H1 (cell line): ENCODE measurements at regions not wholly inside any gene's neighbourhood (a gene's known extent, or its start where the extent isn't known, plus 50 kb on each side); places are given as distances from the start of the nearest gene placed in this dataset.

ENCODE experiments used
- CTCF ChIA-PET: fragments of 300-600 bp; sonication (Branson Sonifier 250); formaldehyde crosslinking; loops from one replicate; lab custom pipeline; 2021; ENCODE audit not compliant: partially characterized antibody; lab: Charles Lee
- POLR2A ChIA-PET: fragments of 300-600 bp; sonication (Branson Sonifier 250); formaldehyde crosslinking; loops from one replicate; lab custom pipeline; 2021; ENCODE audit warnings: inconsistent platforms; ENCODE audit not compliant: partially characterized antibody; lab: Charles Lee
- DNase-seq, 2 experiments: peaks; one replicate each; pipeline versions ENCODE4 v3.0.0 to v3.0.0-alpha.2; 2010 to 2022; ENCODE audit warnings: low spot score in 2 of 2, low read depth in 1 of 2, mixed read lengths in 1 of 2
- FAIRE-seq: peaks from 2 replicates; lab custom pipeline; 2011; peaks lifted over from hg19 to GRCh38; lab: Jason Lieb, UNC
- H2AFZ ChIP-seq: 2 replicates; pipeline ENCODE4 v1.8.1; 2012; ENCODE audit warnings: low read length, inconsistent platforms
- H2AK5ac ChIP-seq: 2 replicates; pipeline ENCODE4 v1.6.1; 2013; ENCODE audit warnings: low read depth, low read length
- H2BK120ac ChIP-seq: replicated peaks from 2 replicates; pipeline ENCODE3; 2013; ENCODE audit warnings: low read depth, low read length, inconsistent platforms
- H2BK12ac ChIP-seq: 2 replicates; pipeline ENCODE4 v1.6.1; 2013; ENCODE audit warnings: low read depth, low read length
- H2BK15ac ChIP-seq: 2 replicates; pipeline ENCODE4 v1.6.1; 2013; ENCODE audit warnings: low read length
- H2BK20ac ChIP-seq: 2 replicates; pipeline ENCODE4 v1.6.1; 2013; ENCODE audit warnings: low read length
- H2BK5ac ChIP-seq: 2 replicates; pipeline ENCODE4 v1.6.1; 2013; ENCODE audit warnings: low read depth, low read length
- H3K14ac ChIP-seq: 2 replicates; pipeline ENCODE4 v1.6.1; 2013; ENCODE audit warnings: inconsistent platforms; ENCODE audit not compliant: insufficient read length
- H3K18ac ChIP-seq: 2 replicates; pipeline ENCODE4 v1.6.1; 2013; ENCODE audit warnings: low read length; ENCODE audit errors: extremely low read depth
- H3K23ac ChIP-seq: 2 replicates; pipeline ENCODE4 v1.6.1; 2013; ENCODE audit warnings: inconsistent platforms; ENCODE audit not compliant: insufficient read length
- H3K23me2 ChIP-seq: 2 replicates; pipeline ENCODE4 v1.6.1; 2013; ENCODE audit warnings: low read depth, low read length
- H3K27ac ChIP-seq: 2 replicates; pipeline ENCODE4 v1.6.1; 2011; ENCODE audit warnings: low read depth, low read length, inconsistent platforms
- H3K27me3 ChIP-seq, 4 experiments: replicated peaks in 1 of 4; 1 replicate in 1 of 4; 2 replicates in 3 of 4; pipeline versions ENCODE4 v1.6.1 to v1.8.1; 2011 to 2013; ENCODE audit warnings: low read length in 3 of 4, mild to moderate bottlenecking in 3 of 4, inconsistent platforms in 2 of 4, mixed read lengths in 2 of 4, moderate library complexity in 1 of 4; ENCODE audit not compliant: control insufficient read depth in 3 of 4, insufficient read depth in 3 of 4; ENCODE audit errors: extremely low read depth in 1 of 4
- H3K36me3 ChIP-seq, 4 experiments: 2 replicates each; pipeline versions ENCODE4 v1.6.1 to v1.8.1; 2011 to 2013; ENCODE audit warnings: mild to moderate bottlenecking in 4 of 4, low read length in 3 of 4, moderate library complexity in 2 of 4, control low read depth in 1 of 4, inconsistent platforms in 1 of 4; ENCODE audit not compliant: insufficient read depth in 4 of 4, control insufficient read depth in 2 of 4
- H3K4ac ChIP-seq: replicated peaks from 2 replicates; pipeline ENCODE3; 2013; ENCODE audit warnings: low read length, low read depth, mixed read lengths, inconsistent platforms; ENCODE audit not compliant: insufficient read length
- H3K4me1 ChIP-seq, 4 experiments: replicated peaks in 1 of 4; 1 replicate in 1 of 4; 2 replicates in 3 of 4; pipeline versions ENCODE4 v1.6.1 to v1.8.1; 2011 to 2013; ENCODE audit warnings: low read length in 3 of 4, inconsistent platforms in 2 of 4, mixed read lengths in 1 of 4; ENCODE audit not compliant: insufficient read depth in 4 of 4, control insufficient read depth in 3 of 4
- H3K4me2 ChIP-seq, 2 experiments: 2 replicates each; pipeline versions ENCODE4 v1.6.1 to v1.8.1; 2011 to 2013; ENCODE audit warnings: low read depth in 2 of 2, low read length in 2 of 2, control low read depth in 1 of 2, inconsistent platforms in 1 of 2, mild to moderate bottlenecking in 1 of 2; ENCODE audit not compliant: insufficient read depth in 1 of 2
- H3K4me3 ChIP-seq, 4 experiments: fragments of 200-600, 300-600 bp in 1 of 4; sonication (generic), shearing (Covaris generic), sonication (Bioruptor Twin) in 1 of 4; 2 replicates each; pipeline versions ENCODE4 v1.5.1 to v1.8.1; 2011 to 2016; ENCODE audit warnings: low read length in 4 of 4, low read depth in 3 of 4, control low read depth in 2 of 4, inconsistent platforms in 2 of 4, mild to moderate bottlenecking in 2 of 4, mixed read lengths in 1 of 4, moderate library complexity in 1 of 4; ENCODE audit not compliant: insufficient read depth in 2 of 4; ENCODE audit errors: extremely low read depth in 1 of 4
- H3K56ac ChIP-seq: replicated peaks from 2 replicates; pipeline ENCODE3; 2013; ENCODE audit warnings: low read depth, mild to moderate bottlenecking, mixed read lengths, low read length, inconsistent platforms; ENCODE audit not compliant: insufficient read length
- H3K79me1 ChIP-seq: 2 replicates; pipeline ENCODE4 v1.6.1; 2013; ENCODE audit warnings: low read depth, low read length, control low read depth
- H3K79me2 ChIP-seq, 2 experiments: 2 replicates each; pipeline versions ENCODE4 v1.6.1 to v1.8.1; 2012 to 2013; ENCODE audit warnings: low read length in 2 of 2, mild to moderate bottlenecking in 2 of 2, inconsistent platforms in 1 of 2; ENCODE audit not compliant: insufficient read depth in 2 of 2, control insufficient read depth in 1 of 2
- H3K9ac ChIP-seq, 4 experiments: replicated peaks in 1 of 4; 1 replicate in 1 of 4; 2 replicates in 3 of 4; pipeline versions ENCODE4 v1.6.1 to v1.8.1; 2011 to 2013; ENCODE audit warnings: low read depth in 3 of 4, low read length in 3 of 4, control low read depth in 2 of 4, mild to moderate bottlenecking in 2 of 4, moderate library complexity in 2 of 4, inconsistent platforms in 1 of 4; ENCODE audit errors: extremely low read depth in 1 of 4
- H3K9me3 ChIP-seq, 2 experiments: 2 replicates each; pipeline versions ENCODE4 v1.6.1 to v1.8.1; 2012 to 2013; ENCODE audit warnings: mild to moderate bottlenecking in 2 of 2, moderate library complexity in 2 of 2, control low read depth in 1 of 2, inconsistent platforms in 1 of 2, low read depth in 1 of 2, low read length in 1 of 2, mixed read lengths in 1 of 2; ENCODE audit not compliant: insufficient read depth in 2 of 2
- H4K20me1 ChIP-seq, 2 experiments: replicated peaks in 1 of 2; 2 replicates each; pipeline versions ENCODE3 to v1.8.1; 2011 to 2013; ENCODE audit warnings: inconsistent platforms in 2 of 2, low read length in 2 of 2, mild to moderate bottlenecking in 1 of 2; ENCODE audit not compliant: insufficient read depth in 2 of 2, control insufficient read depth in 1 of 2
- H4K5ac ChIP-seq: 2 replicates; pipeline ENCODE4 v1.6.1; 2013; ENCODE audit warnings: low read length, low read depth, mixed read lengths, inconsistent platforms; ENCODE audit not compliant: insufficient read length
- H4K8ac ChIP-seq: 2 replicates; pipeline ENCODE4 v1.8.0; 2013; ENCODE audit warnings: mild to moderate bottlenecking, moderate library complexity, low read length, inconsistent platforms; ENCODE audit not compliant: insufficient read depth; ENCODE audit errors: extremely low read depth
- H4K91ac ChIP-seq: replicated peaks from 2 replicates; pipeline ENCODE3; 2013; ENCODE audit warnings: low read length, mixed read lengths, inconsistent platforms; ENCODE audit not compliant: insufficient read length
- BRCA1 ChIP-seq: IDR thresholded peaks from 2 replicates; pipeline ENCODE4 v1.6.1; 2012; ENCODE audit warnings: low read depth, low read length, improper control_type of control experiment
- MAX ChIP-seq: IDR thresholded peaks from 2 replicates; pipeline ENCODE4 v1.6.1; 2012; ENCODE audit warnings: inconsistent platforms
- RNF2 ChIP-seq: fragments of 200-900, 300-1000 bp; sonication (generic); IDR thresholded peaks from 2 replicates; pipeline ENCODE4 v1.7.1; 2016; ENCODE audit warnings: borderline replicate concordance, low read depth, mild to moderate bottlenecking, antibody characterized with exemption, low read length; ENCODE audit not compliant: poor library complexity, severe bottlenecking; ENCODE audit errors: missing control alignments
- SIRT6 ChIP-seq: IDR thresholded peaks from one replicate; pipeline ENCODE4 v1.7.1; 2012; ENCODE audit warnings: low read length, inconsistent platforms
- WGBS, 2 experiments: shearing (Covaris generic) in 1 of 2; methylation state at CpG; one replicate each; pipeline versions ENCODE4 v1.1.6 to v1.1.7; 2013 to 2015; ENCODE audit warnings: low lambda C conversion rate in 2 of 2, mixed read lengths in 2 of 2, inconsistent platforms in 1 of 2, low coverage in 1 of 2, missing lambda C conversion rate in 1 of 2; ENCODE audit not compliant: insufficient replicate concordance in 2 of 2, insufficient coverage in 1 of 2, insufficient read length in 1 of 2; ENCODE audit errors: extremely low coverage in 1 of 2, missing lambda C conversion rate in 1 of 2; 5-methylcytosine and 5-hydroxymethylcytosine counted together

- H3K79me1 ChIP-seq: no peaks in the 10 kb centered on the region
- no peak overlapping the region for H3K14ac ChIP-seq
- H3K4me1 ChIP-seq: no peaks in the 10 kb centered on the region
- no peak overlapping the region for H3K23ac ChIP-seq
- no peak overlapping the region for H3K27ac ChIP-seq
- H3K27me3 ChIP-seq: no peaks in the 10 kb centered on the region
- WGBS, 2 experiments: 92% methylated on average over 4 of the region's 4 CpGs; no CpG with 5 or more reads in 1 of the 2 experiments
- H4K91ac ChIP-seq: no peak overlapping the region
- H3K4me3 ChIP-seq: no peak overlapping the region
- H2AFZ ChIP-seq: no peak overlapping the region; the same call in 1 of the 2 replicates
- H3K23me2 ChIP-seq: no peaks in the 10 kb centered on the region
- no peak overlapping the region for H3K18ac ChIP-seq
- no peak overlapping the region for H3K56ac ChIP-seq
- no peak overlapping the region for H2BK20ac ChIP-seq
- POLR2A ChIA-PET: no interaction called here
- H2BK5ac ChIP-seq: no peak overlapping the region
- no peak overlapping the region for H3K4ac ChIP-seq
- H3K4me2 ChIP-seq: no peak overlapping the region
- no peaks in the 10 kb centered on the region for H3K36me3 ChIP-seq
- H2BK120ac ChIP-seq: no peak overlapping the region
- TF ChIP-seq RNF2 (no peak), BRCA1 (no peak), SIRT6 (no peak), MAX (no peak)
- H3K9me3 ChIP-seq: no peaks in the 10 kb centered on the region
- no peak overlapping the region for H3K9ac ChIP-seq
- DNase-seq (no peak), FAIRE-seq (no peak)
- H4K8ac ChIP-seq: no peak overlapping the region
- no peak overlapping the region for H2BK15ac ChIP-seq
- no peaks in the 10 kb centered on the region for H4K20me1 ChIP-seq
- no peak overlapping the region for H2BK12ac ChIP-seq
- H3K79me2 ChIP-seq: no peaks in the 10 kb centered on the region
- H4K5ac ChIP-seq: no peak overlapping the region
- CTCF ChIA-PET: interaction anchor here (0.5 kb wide), 1 partner anchor 59 kb away, joined by 3 read pairs; no protein-coding TSS in a partner anchor
- H2AK5ac ChIP-seq: no peak overlapping the region
These were observed 127.4 kb upstream of the LY86 start for GRCh38 chr6:6461138-6461537.
